Ovary (tissue), 7 donors: ENCODE measurements at regions not wholly inside any gene's neighbourhood (a gene's known extent, or its start where the extent isn't known, plus 50 kb on each side); places are given as distances from the start of the nearest gene placed in this dataset.

Source experiments
- DNase-seq, 5 donors: peaks; one replicate each; pipeline ENCODE4 v3.0.0-alpha.2; 2019 to 2020
- H3K27ac ChIP-seq, 2 donors: fragments of 200-600 bp; one replicate each; pipeline versions ENCODE4 v1.5.1 to v1.8.0; 2019 to 2022
- H3K27me3 ChIP-seq: fragments of 200-600 bp; one replicate; pipeline ENCODE4 v1.8.0; 2022
- H3K36me3 ChIP-seq: fragments of 200-600 bp; sonication (generic); one replicate; pipeline ENCODE4 v1.5.1; 2019
- H3K4me1 ChIP-seq: one replicate; pipeline ENCODE4 v1.8.1; 2013; ENCODE audit warnings: mild to moderate bottlenecking, moderate library complexity; ENCODE audit not compliant: insufficient read depth
- H3K4me3 ChIP-seq: fragments of 200-600 bp; sonication (generic); one replicate; pipeline ENCODE4 v1.5.1; 2017
- H3K9me3 ChIP-seq, 2 donors: fragments of 200-600 bp in 1 of 2; sonication (generic) in 1 of 2; one replicate each; pipeline versions ENCODE4 v1.5.1 to v1.8.1; 2013 to 2019; ENCODE audit warnings: mild to moderate bottlenecking in 1 of 2, moderate library complexity in 1 of 2
- CTCF ChIP-seq, 3 donors: fragments of 450-650 bp in 2 of 3; fragments of 200-600 bp in 1 of 3; IDR thresholded peaks; one replicate each; pipeline versions ENCODE4 v1.5.1 to v1.8.0; 2016 to 2022; ENCODE audit warnings: antibody characterized with exemption in 3 of 3, mild to moderate bottlenecking in 1 of 3
- EP300 ChIP-seq: sonication (generic); formaldehyde crosslinking; IDR thresholded peaks from one replicate; pipeline ENCODE4 v1.6.1; 2017; ENCODE audit warnings: antibody characterized with exemption
- POLR2A ChIP-seq: fragments of 450-650 bp; IDR thresholded peaks from one replicate; pipeline ENCODE4 v1.6.1; 2017; ENCODE audit warnings: antibody characterized with exemption, mild to moderate bottlenecking, moderate library complexity
- WGBS, 3 donors: extraction: QIAGEN DNeasy Blood & Tissue Kit in 1 of 3; methylation state at CpG; one replicate each; pipeline versions ENCODE4 v1.1.5 to v1.1.7; 2013 to 2017; 5-methylcytosine and 5-hydroxymethylcytosine counted together
- intact Hi-C, 4 donors: fragments of 100-400 bp; cut with DNase I; formaldehyde crosslinking; loops; one replicate each; pipeline versions ENCODE4 v1.11.0 to v1.15.1; 2022 to 2023
- donor health status: DM: no; HTN: no; CAD: no; lungs with moderate emphysema.
- donor health status: DM: no; HTN: no; CAD: no.
- donor health status: Bipolar disorder and iron deficiency.
- donor health status: DM: no; HTN: no; CAD: no.
- donor health status: DM: yes; HTN: yes; CAD: no.

- H3K27me3 ChIP-seq: no peaks in the 10 kb centered on the region
- intact Hi-C loops: no loop called here
- H3K4me3 ChIP-seq: no peak overlapping the region
- H3K36me3 ChIP-seq: no peaks in the 10 kb centered on the region
- H3K4me1 ChIP-seq: no peaks in the 10 kb centered on the region
- no peaks in the 10 kb centered on the region for H3K9me3 ChIP-seq
- DNase-seq: no peak
- no peak overlapping the region for H3K27ac ChIP-seq
- TF ChIP-seq POLR2A (no peak), EP300 (no peak), CTCF (IDR thresholded peaks at IDR 0.05) (no peak)
Measured at GRCh38 chr7:79590916-79591623, 137.6 kb upstream of the MAGI2 start.

- no peaks in the 10 kb centered on the region for H3K9me3 ChIP-seq
- no peak for DNase-seq
- TF ChIP-seq CTCF (IDR thresholded peaks at IDR 0.05) (no peak), POLR2A (no peak), EP300 (no peak)
- H3K36me3 ChIP-seq: no peaks in the 10 kb centered on the region
- H3K4me1 ChIP-seq: no peaks in the 10 kb centered on the region
- intact Hi-C loops: no loop called here
- no peak overlapping the region for H3K4me3 ChIP-seq
- no peak overlapping the region for H3K27ac ChIP-seq
- H3K27me3 ChIP-seq: no peaks in the 10 kb centered on the region
- 62 to 78% (median 64%) methylated on average over 1 of the region's 1 CpG for WGBS, 3 donors
Measured at GRCh38 chr7:79590391-79590790, 136.9 kb upstream of the MAGI2 start.

DNA sequence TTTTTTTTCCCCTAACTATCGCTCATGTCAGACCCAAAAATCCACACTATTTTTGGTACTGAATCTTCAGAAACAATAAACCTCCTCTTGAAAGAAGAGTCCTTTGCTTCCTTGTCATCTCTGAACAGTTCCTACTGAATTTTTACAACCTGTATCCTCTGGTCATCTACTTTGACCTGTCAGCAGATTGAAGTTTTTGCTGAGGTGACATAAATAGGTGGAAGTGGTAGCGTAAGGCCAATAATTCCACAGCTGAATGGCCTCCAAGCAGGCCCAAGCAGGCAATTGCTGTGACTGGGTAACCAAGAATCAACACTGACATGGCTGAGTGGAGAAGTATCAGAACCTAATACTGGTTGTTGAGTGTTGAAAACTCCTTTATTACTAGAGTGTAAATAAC, 117.4 kb upstream of the MAGI2 start:
- H3K27ac ChIP-seq: no peak overlapping the region
- H3K9me3 ChIP-seq: no peaks in the 10 kb centered on the region
- H3K36me3 ChIP-seq: no peaks in the 10 kb centered on the region
- no peak overlapping the region for H3K4me3 ChIP-seq
- H3K4me1 ChIP-seq: no peaks in the 10 kb centered on the region
- 92 to 98% (median 96%) methylated on average over 2 of the region's 2 CpGs for WGBS, 3 donors
- no peak for TF ChIP-seq EP300
- no peak for TF ChIP-seq POLR2A
- TF ChIP-seq CTCF (IDR thresholded peaks at IDR 0.05): no peak
- no peak for DNase-seq
- H3K27me3 ChIP-seq: peaks cover 2% of the 10 kb centered on the region
- intact Hi-C loops: no loop called here

DNA sequence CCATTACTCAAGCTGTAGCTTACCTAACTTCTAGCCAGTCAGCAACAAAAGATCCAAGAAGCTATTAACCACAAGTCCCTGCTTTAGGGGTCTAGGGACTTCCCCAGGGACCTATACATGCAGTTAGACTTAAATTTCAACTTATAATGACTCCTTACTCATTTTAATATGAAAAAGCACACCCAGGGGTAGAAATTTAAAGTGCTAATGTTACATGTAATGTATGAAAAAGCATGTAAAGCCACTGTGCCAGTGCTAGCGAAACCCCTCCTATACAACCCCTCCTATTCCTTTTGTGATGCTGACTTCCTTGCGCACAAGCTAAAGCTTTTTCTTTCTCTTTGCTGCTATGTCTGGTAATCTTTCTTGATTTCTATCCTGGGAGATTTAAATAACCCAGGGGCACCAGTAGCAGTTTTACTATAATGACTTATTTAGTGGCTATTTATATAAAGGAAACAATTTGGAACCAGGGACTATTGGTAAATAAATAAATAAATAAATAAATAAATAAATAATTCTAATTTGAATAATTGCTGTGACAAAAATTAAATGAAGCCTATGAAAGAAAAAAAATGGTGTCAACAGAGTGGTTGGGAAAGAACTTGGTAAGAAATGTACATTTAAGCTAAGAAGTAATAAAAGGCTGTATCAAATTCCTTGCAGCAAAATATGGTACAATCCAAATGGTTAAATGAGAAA, 110.5 kb upstream of the MAGI2 start:
- peaks cover 2% of the 10 kb centered on the region for H3K27me3 ChIP-seq
- TF ChIP-seq POLR2A: no peak
- H3K4me3 ChIP-seq: no peak overlapping the region
- H3K9me3 ChIP-seq: no peaks in the 10 kb centered on the region
- no peak for DNase-seq
- no peak overlapping the region for H3K27ac ChIP-seq
- intact Hi-C loops: no loop called here
- no peaks in the 10 kb centered on the region for H3K36me3 ChIP-seq
- no peaks in the 10 kb centered on the region for H3K4me1 ChIP-seq
- 95 to 98% (median 97%) methylated on average over 2 of the region's 2 CpGs for WGBS, 3 donors

DNA sequence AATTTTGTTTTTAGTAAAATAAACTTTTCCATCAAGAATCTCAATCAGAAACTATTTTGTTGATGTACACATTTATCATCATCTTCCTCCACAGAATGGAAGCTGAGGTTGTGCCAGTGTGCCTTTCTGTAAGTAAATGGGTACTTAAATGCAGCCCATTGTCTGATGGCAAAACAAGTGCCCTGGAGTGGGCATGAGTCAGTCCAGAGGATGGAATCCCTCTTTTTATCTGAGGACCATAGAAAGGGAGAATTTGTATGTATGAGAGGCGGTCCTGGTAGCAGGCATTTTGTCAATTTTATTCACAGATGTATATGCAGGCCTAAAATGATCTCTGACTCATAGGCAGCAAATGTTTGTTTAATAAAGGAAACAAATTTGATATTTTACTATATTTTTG, 102.1 kb upstream of the MAGI2 start:
- intact Hi-C loops: no loop called here

More for the DNA sequence above, 102.1 kb upstream of the MAGI2 start:
- Histone ChIP-seq H3K4me3 (no peak overlapping the region), H3K4me1 (no peaks in the 10 kb centered on the region), H3K27ac (no peak overlapping the region), H3K9me3 (no peaks in the 10 kb centered on the region), H3K27me3 (no peaks in the 10 kb centered on the region), H3K36me3 (no peaks in the 10 kb centered on the region)
- DNase-seq: no peak
- TF ChIP-seq EP300 (no peak), CTCF (IDR thresholded peaks at IDR 0.05) (no peak), POLR2A (no peak)
- WGBS, 3 donors: 100% methylated on average over 1 of the region's 1 CpG
